ENCODE measurements at regions not wholly inside any gene's neighbourhood (a gene's known extent, or its start where the extent isn't known, plus 50 kb on each side); places are given as distances from the start of the nearest gene placed in this dataset.
"Not testable (repeated sequence)": the region's sequence is repeated elsewhere in the genome, so short reads cannot be mapped to it uniquely, and the experiment has no call there.

- FAIRE-seq: no peak
- DNase-seq (ENCODE audit: insufficient read length, low spot score): no peak
These were observed 807.9 kb downstream of the PRELID2 start for GRCh38 chr5:145027286-145027685.

- DNase-seq (ENCODE audit: insufficient read length, low spot score) (no peak), FAIRE-seq (no peak)
These were observed 809.4 kb downstream of the PRELID2 start for GRCh38 chr5:145025775-145026174.

GRCh38 chr5:145015146-145015545, 820.0 kb downstream of the PRELID2 start:
- DNase-seq (ENCODE audit: insufficient read length, low spot score) (no peak), FAIRE-seq (no peak)

- FAIRE-seq (no peak), DNase-seq (ENCODE audit: insufficient read length, low spot score) (no peak)
These were observed 821.0 kb downstream of the PRELID2 start for GRCh38 chr5:145014109-145014508.

GRCh38 chr5:145010834-145011233, 824.3 kb downstream of the PRELID2 start:
- FAIRE-seq (no peak), DNase-seq (ENCODE audit: insufficient read length, low spot score) (no peak)

- FAIRE-seq (no peak), DNase-seq (ENCODE audit: insufficient read length, low spot score) (no peak)
These were observed 826.1 kb downstream of the PRELID2 start for GRCh38 chr5:145008876-145009530.

GRCh38 chr5:144994356-144994755, 823.7 kb downstream of the KCTD16 start:
- FAIRE-seq; DNase-seq (ENCODE audit: insufficient read length, low spot score): not testable (repeated sequence)

GRCh38 chr5:144983101-144983500, 812.4 kb downstream of the KCTD16 start:
- FAIRE-seq: no peak
- no peak for DNase-seq (ENCODE audit: insufficient read length, low spot score)

- no peak for FAIRE-seq
These were observed 809.0 kb downstream of the KCTD16 start for GRCh38 chr5:144979516-144980264.

GRCh38 chr5:144972317-144972716, 801.6 kb downstream of the KCTD16 start:
- no peak for FAIRE-seq
- DNase-seq (ENCODE audit: insufficient read length, low spot score): no peak

More at GRCh38 chr5:144979516-144980264, 809.0 kb downstream of the KCTD16 start:
- no peak for DNase-seq (ENCODE audit: insufficient read length, low spot score)

GRCh38 chr5:144971108-144971850, 800.6 kb downstream of the KCTD16 start:
- FAIRE-seq: no peak

GRCh38 chr5:144960296-144960695, 789.6 kb downstream of the KCTD16 start:
- FAIRE-seq (no peak), DNase-seq (ENCODE audit: insufficient read length, low spot score) (no peak)

More at GRCh38 chr5:144971108-144971850, 800.6 kb downstream of the KCTD16 start:
- DNase-seq (ENCODE audit: insufficient read length, low spot score): no peak

- no peak for DNase-seq (ENCODE audit: insufficient read length, low spot score)
- no peak for FAIRE-seq
These were observed 787.3 kb downstream of the KCTD16 start for GRCh38 chr5:144958002-144958401.

- DNase-seq (ENCODE audit: insufficient read length, low spot score) (no peak), FAIRE-seq (no peak)
These were observed 780.3 kb downstream of the KCTD16 start for GRCh38 chr5:144950996-144951395.

- DNase-seq (ENCODE audit: insufficient read length, low spot score) (no peak), FAIRE-seq (no peak)
These were observed 776.4 kb downstream of the KCTD16 start for GRCh38 chr5:144947023-144947422.

GRCh38 chr5:144945503-144945902, 774.8 kb downstream of the KCTD16 start:
- no peak for DNase-seq (ENCODE audit: insufficient read length, low spot score)

GRCh38 chr5:144944936-144945335, 774.3 kb downstream of the KCTD16 start:
- DNase-seq (ENCODE audit: insufficient read length, low spot score) (no peak), FAIRE-seq (no peak)

More at GRCh38 chr5:144945503-144945902, 774.8 kb downstream of the KCTD16 start:
- FAIRE-seq: no peak

- FAIRE-seq (no peak), DNase-seq (ENCODE audit: insufficient read length, low spot score) (no peak)
These were observed 770.3 kb downstream of the KCTD16 start for GRCh38 chr5:144941004-144941403.

GRCh38 chr5:144918371-144918770, 747.7 kb downstream of the KCTD16 start:
- no peak for FAIRE-seq
- DNase-seq (ENCODE audit: insufficient read length, low spot score): no peak

- DNase-seq (ENCODE audit: insufficient read length, low spot score) (no peak), FAIRE-seq (no peak)
These were observed 744.8 kb downstream of the KCTD16 start for GRCh38 chr5:144915452-144915851.

GRCh38 chr5:144913661-144914060, 743.0 kb downstream of the KCTD16 start:
- DNase-seq (ENCODE audit: insufficient read length, low spot score): no peak
- FAIRE-seq: no peak
